Neural cell (in vitro differentiated cells): ENCODE measurements at regions not wholly inside any gene's neighbourhood (a gene's known extent, or its start where the extent isn't known, plus 50 kb on each side); places are given as distances from the start of the nearest gene placed in this dataset.

ENCODE experiments used
- H2AFZ ChIP-seq: fragments of 200-600, 300-800 bp; sonication (generic), shearing (Covaris generic); 2 replicates; pipeline ENCODE4 v1.6.0; 2014; ENCODE audit warnings: low read depth, mild to moderate bottlenecking, antibody characterized with exemption, low read length, moderate library complexity
- H3F3A ChIP-seq: fragments of 200-600 bp; shearing (Covaris generic); 2 replicates; pipeline ENCODE4 v1.6.1; 2016; ENCODE audit warnings: mild to moderate bottlenecking, moderate library complexity, mixed read lengths, antibody characterized with exemption, low read length; ENCODE audit not compliant: insufficient read depth, poor library complexity, severe bottlenecking
- H3K27ac ChIP-seq: fragments of 200-600, 300-800 bp; sonication (generic), shearing (Covaris generic); 2 replicates; pipeline ENCODE4 v1.5.1; 2014; ENCODE audit warnings: mild to moderate bottlenecking, low read length, moderate library complexity
- H3K27me3 ChIP-seq: fragments of 300-800, 200-600 bp; sonication (generic), shearing (Covaris generic); 2 replicates; pipeline ENCODE4 v1.6.0; 2014; ENCODE audit warnings: mild to moderate bottlenecking, low read depth, low read length, moderate library complexity; ENCODE audit not compliant: insufficient read depth
- H3K36me3 ChIP-seq: fragments of 300-800, 200-600 bp; sonication (generic), shearing (Covaris generic); 2 replicates; pipeline ENCODE4 v1.5.1; 2014; ENCODE audit warnings: mild to moderate bottlenecking, antibody characterized with exemption, low read length, moderate library complexity; ENCODE audit not compliant: insufficient read depth
- H3K4me2 ChIP-seq: fragments of 300-800, 200-600 bp; sonication (generic), shearing (Covaris generic); 2 replicates; pipeline ENCODE4 v1.6.0; 2014; ENCODE audit warnings: mild to moderate bottlenecking, low read length
- H3K4me3 ChIP-seq: fragments of 300-800, 200-600 bp; sonication (generic), shearing (Covaris generic); 2 replicates; pipeline ENCODE4 v1.5.1; 2014; ENCODE audit warnings: mild to moderate bottlenecking, low read length, moderate library complexity
- H3K79me2 ChIP-seq: fragments of 200-600 bp; shearing (Covaris generic); replicated peaks from 2 replicates; pipeline ENCODE4 v1.6.0; 2014; ENCODE audit warnings: mild to moderate bottlenecking, low read length, moderate library complexity; ENCODE audit not compliant: insufficient read depth
- H3K9ac ChIP-seq: fragments of 300-800, 200-600 bp; sonication (generic), shearing (Covaris generic); 2 replicates; pipeline ENCODE4 v1.6.1; 2016; ENCODE audit warnings: mild to moderate bottlenecking, low read length, mixed read lengths
- H3K9me2 ChIP-seq: fragments of 200-600 bp; shearing (Covaris generic); 2 replicates; pipeline ENCODE4 v1.6.1; 2016; ENCODE audit warnings: mild to moderate bottlenecking, low read length, mixed read lengths; ENCODE audit not compliant: insufficient read depth
- H3K9me3 ChIP-seq: fragments of 200-600, 300-800 bp; sonication (generic), shearing (Covaris generic); 2 replicates; pipeline ENCODE4 v1.6.1; 2016; ENCODE audit warnings: mild to moderate bottlenecking, mixed run types, low read length, moderate library complexity, mixed read lengths
- H4K20me1 ChIP-seq: fragments of 200-600 bp; shearing (Covaris generic); 2 replicates; pipeline ENCODE4 v1.6.1; 2016; ENCODE audit warnings: mild to moderate bottlenecking, mixed run types; ENCODE audit not compliant: insufficient read depth
- CTCF ChIP-seq: fragments of 450-650 bp; IDR thresholded peaks from 2 replicates; pipeline ENCODE4 v1.5.1; 2014; ENCODE audit warnings: antibody characterized with exemption, mild to moderate bottlenecking, moderate library complexity; ENCODE audit not compliant: poor library complexity, severe bottlenecking
- EP300 ChIP-seq: fragments of 450-650 bp; conservative IDR thresholded peaks from 2 replicates; pipeline ENCODE4 v1.6.1; 2014; ENCODE audit warnings: antibody characterized with exemption, mild to moderate bottlenecking, moderate library complexity; ENCODE audit not compliant: poor library complexity, severe bottlenecking
- EZH2 ChIP-seq: fragments of 200-600, 300-800 bp; shearing (Covaris generic), sonication (generic); IDR thresholded peaks from 2 replicates; pipeline ENCODE4 v1.6.1; 2014; ENCODE audit warnings: antibody characterized with exemption, low read length, borderline replicate concordance, mild to moderate bottlenecking; ENCODE audit not compliant: insufficient read depth, poor library complexity, severe bottlenecking
- MXI1 ChIP-seq: fragments of 450-650 bp; conservative IDR thresholded peaks from 2 replicates; pipeline ENCODE4 v1.6.1; 2014; ENCODE audit warnings: antibody characterized with exemption, mild to moderate bottlenecking; ENCODE audit not compliant: poor library complexity, severe bottlenecking
- POLR2AphosphoS5 ChIP-seq: IDR thresholded peaks from 2 replicates; pipeline ENCODE4 v1.6.1; 2012
- RAD21 ChIP-seq: fragments of 450-650 bp; conservative IDR thresholded peaks from 2 replicates; pipeline ENCODE4 v1.6.1; 2014; ENCODE audit warnings: antibody characterized with exemption, mild to moderate bottlenecking, moderate library complexity
- SMC3 ChIP-seq: fragments of 450-650 bp; conservative IDR thresholded peaks from 2 replicates; pipeline ENCODE4 v1.6.1; 2014; ENCODE audit warnings: antibody characterized with exemption, mild to moderate bottlenecking, moderate library complexity; ENCODE audit not compliant: poor library complexity
- TAF1 ChIP-seq: IDR thresholded peaks from 2 replicates; pipeline ENCODE4 v1.6.1; 2012; ENCODE audit warnings: low read depth
- TF ChIP-seq, protein P1 (sequence below): IDR thresholded peaks from 2 replicates; pipeline ENCODE4 v1.6.1; 2012; ENCODE audit warnings: borderline replicate concordance

- Histone ChIP-seq H3F3A (no peaks in the 10 kb centered on the region), H3K27me3 (no peaks in the 10 kb centered on the region), H2AFZ (no peak overlapping the region)
Observed at GRCh38 chr2:175688243-175688642, 313.8 kb downstream of the LNPK start.

DNA sequence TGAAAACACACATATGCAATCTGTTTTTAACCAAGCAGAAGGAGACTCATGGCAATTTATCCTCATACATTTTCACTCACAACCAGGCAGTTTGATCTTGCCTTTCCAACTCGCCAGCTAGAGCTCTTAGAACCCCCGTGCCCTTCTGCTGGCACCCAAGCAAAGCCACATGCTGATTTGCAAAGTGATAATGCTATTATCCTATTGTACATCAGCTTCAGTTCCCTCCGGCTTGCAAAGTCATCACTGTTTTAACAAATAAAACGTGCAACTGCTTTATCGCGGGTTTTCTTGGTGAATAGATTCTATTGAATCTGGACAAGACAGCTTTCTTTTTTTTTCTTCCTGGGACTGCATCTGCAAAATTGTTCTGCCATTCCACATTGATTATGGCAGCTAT, 314.6 kb downstream of the LNPK start:
- Histone ChIP-seq H3K79me2 (no peaks in the 10 kb centered on the region), H2AFZ (no peak overlapping the region), H3K27me3 (no peaks in the 10 kb centered on the region), H3K27ac (peak overlapping the region; percentile 22), H3K36me3 (no peaks in the 10 kb centered on the region), H3K4me3 (peak overlapping the region; percentile 14), H3K9me3 (no peaks in the 10 kb centered on the region), H3K9ac (no peak overlapping the region), H3K4me2 (peak overlapping the region; percentile 5), H4K20me1 (no peaks in the 10 kb centered on the region), H3K9me2 (no peaks in the 10 kb centered on the region), H3F3A (no peaks in the 10 kb centered on the region)
- TF ChIP-seq POLR2AphosphoS5 = peak; percentile 52
- TF ChIP-seq, protein P1, sequence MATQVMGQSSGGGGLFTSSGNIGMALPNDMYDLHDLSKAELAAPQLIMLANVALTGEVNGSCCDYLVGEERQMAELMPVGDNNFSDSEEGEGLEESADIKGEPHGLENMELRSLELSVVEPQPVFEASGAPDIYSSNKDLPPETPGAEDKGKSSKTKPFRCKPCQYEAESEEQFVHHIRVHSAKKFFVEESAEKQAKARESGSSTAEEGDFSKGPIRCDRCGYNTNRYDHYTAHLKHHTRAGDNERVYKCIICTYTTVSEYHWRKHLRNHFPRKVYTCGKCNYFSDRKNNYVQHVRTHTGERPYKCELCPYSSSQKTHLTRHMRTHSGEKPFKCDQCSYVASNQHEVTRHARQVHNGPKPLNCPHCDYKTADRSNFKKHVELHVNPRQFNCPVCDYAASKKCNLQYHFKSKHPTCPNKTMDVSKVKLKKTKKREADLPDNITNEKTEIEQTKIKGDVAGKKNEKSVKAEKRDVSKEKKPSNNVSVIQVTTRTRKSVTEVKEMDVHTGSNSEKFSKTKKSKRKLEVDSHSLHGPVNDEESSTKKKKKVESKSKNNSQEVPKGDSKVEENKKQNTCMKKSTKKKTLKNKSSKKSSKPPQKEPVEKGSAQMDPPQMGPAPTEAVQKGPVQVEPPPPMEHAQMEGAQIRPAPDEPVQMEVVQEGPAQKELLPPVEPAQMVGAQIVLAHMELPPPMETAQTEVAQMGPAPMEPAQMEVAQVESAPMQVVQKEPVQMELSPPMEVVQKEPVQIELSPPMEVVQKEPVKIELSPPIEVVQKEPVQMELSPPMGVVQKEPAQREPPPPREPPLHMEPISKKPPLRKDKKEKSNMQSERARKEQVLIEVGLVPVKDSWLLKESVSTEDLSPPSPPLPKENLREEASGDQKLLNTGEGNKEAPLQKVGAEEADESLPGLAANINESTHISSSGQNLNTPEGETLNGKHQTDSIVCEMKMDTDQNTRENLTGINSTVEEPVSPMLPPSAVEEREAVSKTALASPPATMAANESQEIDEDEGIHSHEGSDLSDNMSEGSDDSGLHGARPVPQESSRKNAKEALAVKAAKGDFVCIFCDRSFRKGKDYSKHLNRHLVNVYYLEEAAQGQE = no peak
- TF ChIP-seq RAD21 = no peak

More at GRCh38 chr2:175688243-175688642, 313.8 kb downstream of the LNPK start:
- peak overlapping the region; percentile 5 for H3K4me2 ChIP-seq
- H3K27ac ChIP-seq = peak overlapping the region; percentile 22
- H3K9me2 ChIP-seq = no peaks in the 10 kb centered on the region
- no peaks in the 10 kb centered on the region for H3K79me2 ChIP-seq
- peak overlapping the region; percentile 14 for H3K4me3 ChIP-seq
- H3K9me3 ChIP-seq = no peaks in the 10 kb centered on the region
- TF ChIP-seq TAF1 (no peak), EP300 (peak; percentile 59), MXI1 (peak; percentile 22), POLR2AphosphoS5 (peak; percentile 62), CTCF (no peak), RAD21 (peak; percentile 25), SMC3 (peak; percentile 39), EZH2 (no peak)
- no peak overlapping the region for H3K9ac ChIP-seq
- no peaks in the 10 kb centered on the region for H4K20me1 ChIP-seq
- H3K36me3 ChIP-seq = no peaks in the 10 kb centered on the region

GRCh38 chr2:175686002-175686401, 316.1 kb downstream of the LNPK start:
- H3K4me2 ChIP-seq = no peak overlapping the region
- no peak overlapping the region for H2AFZ ChIP-seq
- H3F3A ChIP-seq = no peaks in the 10 kb centered on the region
- no peaks in the 10 kb centered on the region for H3K79me2 ChIP-seq
- no peaks in the 10 kb centered on the region for H3K27me3 ChIP-seq
- H3K27ac ChIP-seq = no peak overlapping the region
- H3K9me2 ChIP-seq = no peaks in the 10 kb centered on the region
- H4K20me1 ChIP-seq = no peaks in the 10 kb centered on the region
- no peak overlapping the region for H3K4me3 ChIP-seq
- H3K9me3 ChIP-seq = no peaks in the 10 kb centered on the region
- TF ChIP-seq EZH2 (no peak), RAD21 (no peak), EP300 (no peak), TAF1 (no peak), MXI1 (no peak), POLR2AphosphoS5 (no peak), CTCF (no peak), SMC3 (no peak)
- TF ChIP-seq, protein P1 = no peak
- no peaks in the 10 kb centered on the region for H3K36me3 ChIP-seq
- H3K9ac ChIP-seq = no peak overlapping the region
